Ecto neural progenitor cell (in vitro differentiated cells): ENCODE measurements at regions not wholly inside any gene's neighbourhood (a gene's known extent, or its start where the extent isn't known, plus 50 kb on each side); places are given as distances from the start of the nearest gene placed in this dataset.
"Not testable (repeated sequence)": the region's sequence is repeated elsewhere in the genome, so short reads cannot be mapped to it uniquely, and the experiment has no call there.

Source experiments
- DNase-seq: peaks from one replicate; pipeline ENCODE4 v3.0.0-alpha.2; 2018; ENCODE audit warnings: low spot score

GRCh38 chr4:91838181-91838861 lies 465.4 kb upstream of the GRID2 start:
- no peak for DNase-seq

- DNase-seq: no peak
Observed at GRCh38 chr4:91840359-91840758, 463.4 kb upstream of the GRID2 start.

GRCh38 chr4:91846233-91846632 lies 457.5 kb upstream of the GRID2 start:
- DNase-seq: no peak

DNA sequence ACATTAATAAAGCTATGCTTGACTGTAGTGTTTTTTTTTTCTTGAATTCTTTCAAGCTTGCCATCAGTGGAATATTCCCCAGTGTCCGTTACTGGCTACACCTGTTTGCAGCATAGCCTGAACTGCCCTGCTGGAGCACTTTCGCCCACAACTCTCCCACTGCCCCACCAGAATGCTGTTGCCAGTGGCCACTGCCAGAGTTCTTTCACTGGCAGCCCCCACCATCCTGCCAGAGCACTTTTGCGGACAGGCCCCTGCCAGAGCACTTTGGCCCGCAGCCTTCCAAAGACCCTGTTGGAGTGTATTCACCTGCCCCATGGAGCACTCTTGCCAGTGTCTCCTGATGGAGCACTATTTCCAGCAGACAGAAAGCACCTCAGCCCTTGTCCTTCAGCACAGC lies 452.3 kb upstream of the GRID2 start:
- DNase-seq: no peak

- DNase-seq: no peak
Observed at GRCh38 chr4:91887926-91888325, 415.8 kb upstream of the GRID2 start.

DNA sequence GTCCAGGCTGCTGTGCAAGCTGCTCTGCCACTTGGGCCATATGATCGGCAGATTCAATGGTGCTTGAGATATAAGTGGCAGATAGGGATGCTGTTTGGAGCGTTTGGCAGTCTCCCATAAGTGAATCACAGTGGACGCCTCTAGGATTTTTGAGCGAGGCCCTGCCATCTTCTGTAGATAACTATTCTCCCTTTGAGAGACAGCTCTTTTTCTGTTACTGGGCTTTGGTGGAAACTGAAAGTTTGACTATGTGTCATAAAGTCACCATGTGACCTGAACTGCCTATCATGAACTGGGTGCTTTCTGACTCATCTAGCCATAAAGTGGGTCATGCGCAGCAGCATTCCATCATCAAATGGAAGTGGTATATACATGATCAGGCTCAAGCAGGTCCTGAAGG lies 412.5 kb upstream of the GRID2 start:
- DNase-seq: not testable (repeated sequence)

DNA sequence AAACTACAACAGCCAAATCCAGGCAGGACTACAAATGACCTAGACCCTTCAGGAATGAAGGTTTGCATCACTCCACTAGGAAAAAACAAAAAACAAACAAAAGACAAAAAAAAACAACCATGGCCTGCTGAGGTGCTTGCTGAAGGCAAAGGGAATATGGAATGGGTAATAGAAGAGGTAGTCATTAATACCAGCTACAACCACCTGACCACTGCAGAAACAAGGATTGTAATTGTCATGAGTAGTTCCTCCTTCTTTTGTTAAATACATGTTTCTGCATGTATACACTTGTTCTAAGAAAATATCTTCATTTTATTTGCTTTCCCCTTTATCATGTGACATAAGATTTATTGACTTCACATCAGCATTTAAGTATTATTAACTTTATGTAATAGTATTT lies 409.8 kb upstream of the GRID2 start:
- DNase-seq: no peak

DNA sequence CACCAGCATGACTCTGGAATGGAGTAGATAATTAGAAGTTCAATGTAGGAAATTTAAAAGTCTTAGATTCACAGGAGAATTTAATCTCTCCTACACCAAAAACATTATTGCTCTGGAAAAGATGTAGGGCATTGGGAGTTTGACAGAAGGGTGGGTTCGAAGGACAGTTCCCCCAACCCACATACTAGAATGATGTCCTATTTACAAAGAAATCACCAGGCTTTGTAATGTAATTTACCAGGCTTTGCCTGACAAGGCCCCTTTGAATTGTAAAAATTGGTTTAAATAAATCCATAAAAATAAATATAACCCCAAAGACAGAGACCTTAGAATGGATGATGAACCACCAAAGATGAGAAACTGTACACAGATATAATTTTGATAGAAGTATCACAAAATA lies 399.2 kb upstream of the GRID2 start:
- no peak for DNase-seq

- DNase-seq: no peak
Observed at GRCh38 chr4:91909963-91910362, 393.8 kb upstream of the GRID2 start.

DNA sequence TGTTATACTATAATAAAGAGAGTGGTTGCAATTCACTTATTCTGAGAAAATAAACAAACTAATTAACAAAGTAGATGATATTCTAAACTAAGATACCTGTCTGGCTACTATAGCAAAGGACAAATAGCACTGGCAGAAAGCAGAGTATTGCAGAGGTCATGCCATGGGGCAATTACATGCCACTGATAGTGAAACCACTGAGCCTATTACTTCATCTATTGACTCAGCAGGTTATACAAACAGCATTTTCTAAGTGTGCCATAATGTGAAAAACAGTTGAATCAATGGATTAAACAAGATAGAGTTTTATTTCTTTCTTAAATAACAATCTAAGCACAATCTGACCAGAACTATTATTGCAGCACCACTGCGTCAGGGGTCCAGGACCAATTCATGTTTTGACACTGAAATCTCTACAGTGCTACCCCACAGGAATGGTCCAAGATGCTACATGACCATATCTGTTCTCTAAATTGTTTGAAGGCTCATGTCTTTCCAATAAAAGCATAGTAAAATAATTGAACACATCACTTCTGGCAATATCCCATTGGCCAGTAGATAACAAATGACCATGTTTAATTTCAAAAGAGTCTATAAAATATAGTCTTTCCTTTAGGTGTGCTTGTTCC lies 389.5 kb upstream of the GRID2 start:
- no peak for DNase-seq

DNA sequence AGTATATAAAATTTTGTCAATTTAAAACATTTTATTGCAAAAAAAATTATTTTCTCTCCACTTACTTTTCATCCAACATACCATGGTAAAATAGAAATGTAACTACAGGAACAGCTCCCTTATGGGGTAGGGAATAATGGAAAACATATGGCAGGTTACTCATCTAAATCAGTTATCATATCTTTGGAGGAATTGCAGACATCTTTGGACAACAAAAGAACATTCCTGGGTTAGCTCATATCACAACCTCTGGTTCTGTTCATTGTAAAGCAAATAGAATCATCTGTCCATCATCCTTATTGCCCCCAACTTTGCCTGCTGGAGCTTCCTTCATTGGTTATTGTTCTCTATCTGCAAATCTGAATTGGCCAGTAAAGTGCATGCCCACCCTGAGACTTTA lies 387.5 kb upstream of the GRID2 start:
- DNase-seq: no peak

GRCh38 chr4:91924625-91925024 lies 379.1 kb upstream of the GRID2 start:
- DNase-seq: no peak

GRCh38 chr4:91935217-91935616 lies 368.5 kb upstream of the GRID2 start:
- no peak for DNase-seq

DNA sequence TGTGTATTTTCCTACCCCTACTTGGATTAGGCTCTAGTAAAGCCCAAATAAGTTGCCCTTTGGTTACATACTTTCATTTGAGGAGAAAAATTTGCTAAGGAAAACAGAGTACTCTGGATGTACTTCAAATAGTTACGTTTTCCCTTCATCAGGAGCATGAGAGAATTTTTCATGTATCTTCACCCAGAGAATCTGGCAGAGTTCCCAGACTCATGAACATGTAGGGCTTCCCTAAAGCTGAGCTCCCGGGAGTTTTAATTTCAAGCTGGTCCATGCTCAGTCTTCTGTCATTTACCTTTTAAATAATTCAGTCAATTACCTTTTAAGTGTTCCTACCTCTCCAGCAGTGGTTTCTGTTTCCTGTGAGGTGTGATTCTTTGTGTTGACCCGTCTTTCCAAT lies 367.5 kb upstream of the GRID2 start:
- no peak for DNase-seq

DNA sequence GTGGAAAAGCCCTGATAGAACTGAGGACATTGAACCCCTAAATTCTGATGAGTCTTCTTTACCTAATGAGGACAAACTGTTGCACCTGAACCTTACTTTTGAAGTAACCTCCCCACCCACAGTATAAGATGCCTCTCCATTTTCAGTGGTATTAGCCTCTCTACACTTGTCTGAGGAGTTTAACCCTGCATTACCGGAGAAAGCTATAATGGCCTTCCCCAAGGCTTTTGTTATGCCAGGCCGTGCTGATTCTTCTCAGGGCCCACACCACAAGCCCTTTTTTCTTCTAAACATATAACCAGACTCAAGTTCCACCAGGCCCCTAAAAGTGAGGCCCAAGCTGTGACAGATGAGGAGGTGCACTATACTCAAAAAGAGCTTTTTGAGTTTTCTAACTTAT lies 345.8 kb upstream of the GRID2 start:
- no peak for DNase-seq

DNA sequence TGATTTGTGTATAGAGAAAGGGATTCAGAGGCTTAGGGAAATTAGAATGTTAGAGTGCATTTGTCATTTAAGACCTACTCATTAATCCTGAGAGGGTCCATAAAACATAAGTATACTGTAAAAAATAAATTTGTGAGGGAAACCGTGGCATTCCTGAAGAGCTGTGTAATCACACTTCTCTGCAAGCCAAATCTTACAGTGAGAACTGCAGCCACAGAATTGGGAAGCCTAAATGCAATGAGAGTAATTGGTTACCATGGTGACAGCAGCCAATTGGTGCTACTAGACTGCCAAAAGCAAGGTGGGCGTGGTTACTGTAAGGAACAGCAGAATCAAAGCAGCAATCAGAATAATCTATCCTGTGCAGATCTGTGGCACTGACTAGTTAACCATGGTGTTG lies 345.2 kb upstream of the GRID2 start:
- no peak for DNase-seq

DNA sequence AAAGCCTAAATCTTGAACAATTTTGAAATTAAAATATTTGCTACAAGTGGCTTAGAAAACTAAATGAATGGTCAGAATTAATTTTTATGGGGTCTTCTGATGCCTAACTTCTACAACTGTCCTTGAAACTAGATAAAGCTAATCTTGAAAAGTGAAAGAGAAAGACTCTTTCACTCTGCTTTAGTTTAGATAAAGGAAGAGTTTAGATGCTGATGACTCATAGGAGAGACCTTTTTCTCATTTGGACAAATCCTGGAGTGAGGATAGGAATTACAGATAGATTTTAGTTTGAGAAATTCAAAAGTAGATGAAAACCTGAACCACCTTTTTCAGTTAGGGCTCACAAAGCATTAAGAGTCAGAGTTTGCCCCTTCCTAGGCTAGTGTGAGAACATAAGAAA lies 342.3 kb upstream of the GRID2 start:
- no peak for DNase-seq

GRCh38 chr4:91963486-91963885 lies 340.3 kb upstream of the GRID2 start:
- DNase-seq: no peak

- no peak for DNase-seq
Observed at GRCh38 chr4:91965166-91965565, 338.6 kb upstream of the GRID2 start.

DNA sequence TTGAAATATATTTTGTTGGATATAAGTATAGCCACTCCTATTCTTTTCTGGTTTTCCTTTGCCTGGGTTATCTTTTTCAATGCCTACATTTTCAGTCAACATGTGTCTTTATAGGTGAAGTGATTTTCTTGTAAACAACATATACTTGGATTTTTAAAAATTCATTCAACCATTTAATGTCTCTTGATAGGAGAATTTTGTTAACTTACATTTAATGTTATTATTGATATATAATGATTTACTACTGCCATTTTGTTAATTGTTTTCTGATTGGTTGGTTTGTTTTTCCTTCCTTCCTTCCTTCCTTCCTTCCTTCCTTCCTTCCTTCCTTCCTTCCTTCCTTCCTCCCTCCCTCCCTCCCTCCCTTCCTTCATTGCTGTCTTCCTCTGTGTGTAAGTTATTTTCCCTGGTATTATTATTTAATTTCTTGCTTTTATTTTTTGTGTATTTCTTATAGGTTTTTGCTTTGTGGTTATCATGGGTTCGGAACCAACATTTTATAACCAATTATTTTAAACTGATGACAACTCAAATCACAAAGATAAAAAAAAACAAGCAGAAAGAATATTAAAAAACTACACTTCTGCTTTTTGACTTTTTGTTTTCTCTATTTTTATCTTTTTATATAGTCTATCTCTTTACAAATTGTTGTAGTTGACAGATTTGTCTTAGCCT lies 330.1 kb upstream of the GRID2 start:
- DNase-seq: no peak

- no peak for DNase-seq
Observed at GRCh38 chr4:91984466-91984865, 319.3 kb upstream of the GRID2 start.

DNA sequence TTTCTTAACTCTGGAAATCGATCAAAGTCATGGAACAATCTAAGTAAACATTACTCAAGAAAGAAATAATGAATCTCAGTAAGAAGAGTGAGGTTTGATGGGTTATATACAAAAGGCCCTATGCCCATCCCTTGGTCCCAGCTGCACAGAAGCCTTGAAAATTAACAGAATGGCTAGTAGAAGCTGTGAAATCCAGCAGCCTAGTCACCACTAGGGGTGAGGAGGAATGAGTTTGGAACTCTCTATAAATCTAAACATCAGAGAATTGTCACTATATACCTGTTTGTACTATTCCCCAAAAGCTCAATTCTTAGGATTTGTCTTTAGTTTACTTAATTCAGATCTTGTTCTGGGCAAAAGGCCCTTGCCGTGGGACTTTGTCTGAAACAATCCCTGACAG lies 313.9 kb upstream of the GRID2 start:
- no peak for DNase-seq

DNA sequence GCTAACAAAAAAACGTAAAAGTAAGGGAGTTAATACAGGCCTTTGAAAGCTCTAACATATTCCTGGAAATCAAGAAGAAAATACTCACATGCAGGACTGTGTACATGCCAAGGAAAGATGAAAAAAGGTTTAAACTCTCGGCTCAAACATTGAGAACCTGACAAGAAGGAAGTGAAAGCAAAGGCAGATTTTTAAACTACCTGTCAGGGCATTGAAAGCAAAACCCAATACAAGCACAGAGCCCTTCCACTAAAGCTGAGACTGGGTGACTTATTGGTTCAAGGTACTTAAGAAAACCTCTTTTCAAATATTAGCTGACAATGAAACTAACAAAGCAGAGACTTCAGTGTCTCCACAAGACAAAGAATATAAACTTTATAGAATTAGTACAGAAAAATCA lies 313.0 kb upstream of the GRID2 start:
- no peak for DNase-seq

- DNase-seq: no peak
Observed at GRCh38 chr4:91997045-91997444, 306.7 kb upstream of the GRID2 start.
